DMS53 treated with DMSO at 0.1 percent for 48 hours (cell line): ENCODE measurements at regions not wholly inside any gene's neighbourhood (a gene's known extent, or its start where the extent isn't known, plus 50 kb on each side); places are given as distances from the start of the nearest gene placed in this dataset.

Experiments used
- DNase-seq: peaks from one replicate; lab custom pipeline; 2025; ENCODE audit not compliant: unreplicated experiment; lab: John Stamatoyannopoulos, UW

DNA sequence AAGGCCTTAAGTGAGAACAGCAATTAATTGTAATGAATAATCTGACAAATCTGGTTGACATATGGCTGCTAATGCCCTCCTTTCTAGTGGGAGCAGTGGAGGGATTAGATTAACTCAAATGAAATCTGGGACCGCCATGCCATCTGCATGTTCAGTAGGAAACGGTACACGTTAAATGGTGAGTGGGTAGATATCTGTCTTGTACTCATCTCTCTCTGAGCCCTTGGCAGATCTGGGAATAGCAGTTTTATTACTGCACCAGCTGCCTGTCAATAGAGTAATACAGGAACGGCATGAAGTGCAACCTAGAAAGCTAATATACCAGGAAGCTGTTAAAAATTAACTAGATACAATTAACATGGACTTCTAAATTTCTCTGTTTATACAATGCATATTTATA lies 258.8 kb downstream of the GPD2 start:
- DNase-seq: peak; percentile 21

DNA sequence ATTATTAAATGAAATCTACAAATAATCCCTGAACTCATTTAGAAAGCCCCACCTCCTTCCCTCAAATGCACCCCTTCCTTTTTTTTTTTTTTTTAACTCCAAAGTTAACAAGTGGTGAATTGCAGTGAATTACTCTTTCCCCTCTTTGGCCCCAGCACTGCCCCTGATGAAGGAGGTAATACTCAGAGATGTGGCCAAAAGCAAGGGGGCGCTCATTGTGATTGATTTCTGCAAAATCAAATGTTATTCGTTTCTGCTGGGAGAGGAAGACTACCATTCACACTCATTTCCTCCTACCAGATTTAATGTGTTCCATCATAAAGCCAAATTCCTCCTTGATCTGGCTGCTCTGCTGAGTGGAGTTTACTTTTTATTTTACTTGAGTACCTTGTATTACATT lies 259.4 kb downstream of the GPD2 start:
- DNase-seq: no peak

- DNase-seq: no peak
These were observed 261.7 kb downstream of the GPD2 start for GRCh38 chr2:156697906-156698305.

- DNase-seq: no peak
These were observed 264.5 kb downstream of the GPD2 start for GRCh38 chr2:156700681-156701080.

- no peak for DNase-seq
These were observed 266.4 kb downstream of the GPD2 start for GRCh38 chr2:156702541-156702940.

- no peak for DNase-seq
These were observed 267.5 kb downstream of the GPD2 start for GRCh38 chr2:156703642-156704041.

GRCh38 chr2:156704132-156704531 lies 268.0 kb downstream of the GPD2 start:
- no peak for DNase-seq

GRCh38 chr2:156704617-156705016 lies 268.4 kb downstream of the GPD2 start:
- DNase-seq: no peak

DNA sequence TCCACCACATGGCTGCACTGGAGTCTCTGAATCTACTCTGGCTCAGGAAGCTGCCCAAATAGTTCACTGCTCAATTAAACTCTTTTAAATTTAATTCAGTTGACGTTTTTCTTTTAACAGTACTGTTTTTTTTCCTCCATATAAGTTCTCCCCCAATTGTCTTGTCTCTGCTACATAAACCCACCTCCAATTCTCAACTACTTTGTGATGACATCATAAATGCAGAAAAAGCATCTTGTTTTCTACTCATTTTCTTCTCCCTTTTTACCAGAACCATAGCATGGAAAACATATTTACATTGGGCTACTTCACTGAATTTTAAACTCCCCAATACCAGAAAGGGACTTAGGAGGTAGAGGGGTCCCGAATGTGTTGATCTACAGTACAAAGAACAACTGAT lies 270.4 kb downstream of the GPD2 start:
- no peak for DNase-seq

GRCh38 chr2:156708051-156708450 lies 271.9 kb downstream of the GPD2 start:
- no peak for DNase-seq

DNA sequence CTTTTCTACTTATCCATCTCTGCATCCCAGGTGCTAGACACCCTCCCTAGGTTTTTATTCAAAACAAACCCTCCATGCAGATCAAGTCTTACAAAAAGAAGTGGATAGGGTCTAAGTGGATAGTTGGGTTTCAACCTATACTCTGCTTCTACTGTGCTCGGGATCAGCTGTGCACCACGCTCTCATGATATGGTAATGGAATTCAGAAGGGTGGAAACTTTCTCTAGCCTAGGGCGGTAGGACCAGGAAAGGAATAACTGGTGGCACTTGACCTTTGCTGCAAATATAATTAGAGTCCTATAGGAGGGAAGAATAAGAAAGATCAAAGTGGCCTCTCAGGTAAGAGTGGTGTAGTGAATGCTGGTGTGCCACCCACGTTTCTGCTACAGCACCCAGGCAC lies 272.9 kb downstream of the GPD2 start:
- no peak for DNase-seq

DNA sequence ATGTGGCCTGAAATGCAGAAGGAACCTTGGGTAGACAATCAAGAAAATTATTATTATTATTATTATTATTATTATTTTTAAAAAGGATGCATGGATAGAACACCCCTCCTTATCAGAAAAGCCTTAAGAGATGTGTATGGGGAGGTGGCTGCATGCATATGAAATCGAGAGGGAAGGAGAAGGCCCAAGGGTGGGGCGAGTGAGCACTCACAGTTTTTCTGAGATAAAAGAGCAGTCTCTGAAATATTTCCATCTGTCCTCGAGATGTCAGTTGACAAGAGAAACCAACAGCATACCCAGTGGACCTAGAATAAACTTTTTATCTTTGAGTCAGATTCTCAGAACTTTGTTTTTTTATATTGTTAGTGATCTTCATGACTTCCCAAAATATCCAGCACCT lies 282.9 kb downstream of the GPD2 start:
- DNase-seq: no peak

DNA sequence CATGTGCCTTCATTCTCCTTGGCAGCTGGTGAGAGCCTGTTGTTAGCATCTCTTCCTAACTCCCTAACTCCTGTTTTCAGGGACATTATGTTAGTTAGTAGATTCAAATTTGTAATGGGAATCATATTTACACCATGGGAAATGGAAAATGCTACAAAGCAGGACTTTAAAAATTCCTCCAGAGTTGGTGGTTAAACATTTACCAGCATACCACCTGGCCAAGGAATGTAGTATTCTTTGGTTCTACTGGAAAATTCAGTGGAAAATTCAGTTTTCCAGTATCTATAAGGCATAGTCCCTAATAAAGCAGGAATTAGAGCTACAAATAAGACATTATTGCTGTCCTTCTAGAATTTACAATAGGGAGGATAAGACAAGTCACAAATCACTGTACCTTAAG lies 291.7 kb downstream of the GPD2 start:
- no peak for DNase-seq

DNA sequence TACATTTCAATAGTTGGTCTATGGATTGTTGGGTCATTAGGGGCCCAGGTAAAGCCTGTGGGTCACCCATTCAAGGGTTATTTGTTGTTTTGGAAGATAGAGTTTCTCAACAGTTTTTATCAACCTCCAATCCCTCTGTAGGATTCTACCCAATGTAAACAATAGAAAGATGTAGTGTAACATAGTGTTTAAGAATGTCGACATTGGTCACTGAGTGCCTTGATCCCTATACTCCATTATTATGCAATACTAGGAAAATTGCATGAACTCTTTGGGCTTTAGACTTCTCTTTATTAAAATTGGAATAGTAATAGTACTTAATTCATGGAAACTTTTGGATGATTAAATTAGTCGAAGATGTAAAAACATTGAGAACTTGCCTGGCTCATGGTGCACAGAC lies 292.1 kb downstream of the GPD2 start:
- no peak for DNase-seq

DNA sequence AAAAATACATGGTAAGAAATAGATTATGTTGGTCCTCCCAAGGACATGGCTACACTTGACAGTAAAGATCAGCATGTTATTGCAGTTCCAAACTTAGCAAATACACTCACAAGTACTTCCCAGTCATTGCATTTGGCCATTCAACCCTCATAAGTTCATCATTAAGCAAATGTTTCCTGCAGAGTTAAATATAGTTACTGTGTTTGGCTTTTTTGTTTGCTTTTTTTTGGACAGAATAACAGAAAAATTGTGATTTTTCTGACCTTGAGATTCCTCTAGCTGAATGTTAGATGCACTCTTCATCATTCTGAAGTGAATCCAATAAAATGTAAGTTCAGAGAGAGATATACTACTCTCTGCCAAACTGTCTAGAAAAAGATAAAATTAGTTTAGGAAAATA lies 295.3 kb downstream of the GPD2 start:
- no peak for DNase-seq

GRCh38 chr2:156736950-156737349 lies 300.8 kb downstream of the GPD2 start:
- DNase-seq: no peak

DNA sequence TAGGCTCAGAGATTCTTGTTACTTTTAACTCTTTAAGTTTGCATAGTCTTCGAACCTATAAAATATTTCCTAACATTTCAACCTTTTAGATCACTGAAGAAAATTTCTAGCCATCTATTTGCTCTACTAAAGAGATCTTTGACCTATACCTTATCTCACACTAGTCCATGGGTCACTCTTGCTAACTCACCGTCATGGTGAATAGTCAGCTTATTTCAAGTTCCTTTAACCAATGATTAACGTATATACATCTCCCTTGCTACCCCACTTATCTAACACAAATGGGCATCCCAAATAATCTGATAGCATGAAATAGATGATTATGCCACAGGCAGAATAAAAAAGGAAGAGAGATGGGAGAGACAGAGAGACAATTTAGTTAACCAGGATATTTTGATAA lies 303.1 kb downstream of the GPD2 start:
- DNase-seq: no peak

DNA sequence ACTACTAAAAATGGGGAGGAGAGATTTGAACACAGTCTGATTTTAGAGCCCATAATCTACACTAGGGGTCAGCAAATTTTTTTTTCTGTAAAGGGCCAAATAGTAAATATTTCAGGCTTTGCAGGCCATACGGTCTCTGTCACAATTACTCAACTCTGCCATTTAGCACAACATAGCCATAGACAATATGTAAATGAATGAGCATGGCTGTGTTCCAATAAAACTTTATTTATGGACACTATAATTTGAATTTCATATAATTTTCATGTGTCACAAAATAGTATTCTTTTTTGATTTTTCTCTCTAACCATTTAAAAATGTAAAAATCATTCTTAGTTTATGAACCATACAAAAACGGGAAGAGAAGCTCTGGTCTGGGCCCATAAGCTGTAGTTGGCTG lies 309.4 kb downstream of the GPD2 start:
- no peak for DNase-seq

DNA sequence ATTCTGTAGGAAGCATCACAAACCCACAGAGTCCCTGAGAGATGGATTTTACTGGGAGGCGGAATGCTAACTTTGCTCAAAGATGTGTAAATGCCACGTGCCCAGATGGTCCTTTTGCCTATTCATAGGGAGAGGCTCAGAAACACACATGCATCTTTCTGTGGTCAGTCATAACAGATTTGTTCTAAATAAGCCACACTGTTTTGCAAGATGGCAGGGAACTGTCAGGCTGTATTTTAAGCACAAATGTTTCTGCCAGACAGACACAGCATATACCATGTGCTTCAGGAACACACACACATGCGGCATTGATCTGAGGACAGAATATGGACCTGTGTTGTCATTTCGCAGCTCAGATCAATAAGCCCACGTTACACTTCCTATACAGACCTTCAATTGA lies 312.0 kb downstream of the GPD2 start:
- no peak for DNase-seq

GRCh38 chr2:156752042-156752441 lies 315.9 kb downstream of the GPD2 start:
- no peak for DNase-seq

- no peak for DNase-seq
These were observed 317.6 kb downstream of the GPD2 start for GRCh38 chr2:156753766-156754165.

- DNase-seq: no peak
These were observed 320.3 kb downstream of the GPD2 start for GRCh38 chr2:156756516-156756915.

DNA sequence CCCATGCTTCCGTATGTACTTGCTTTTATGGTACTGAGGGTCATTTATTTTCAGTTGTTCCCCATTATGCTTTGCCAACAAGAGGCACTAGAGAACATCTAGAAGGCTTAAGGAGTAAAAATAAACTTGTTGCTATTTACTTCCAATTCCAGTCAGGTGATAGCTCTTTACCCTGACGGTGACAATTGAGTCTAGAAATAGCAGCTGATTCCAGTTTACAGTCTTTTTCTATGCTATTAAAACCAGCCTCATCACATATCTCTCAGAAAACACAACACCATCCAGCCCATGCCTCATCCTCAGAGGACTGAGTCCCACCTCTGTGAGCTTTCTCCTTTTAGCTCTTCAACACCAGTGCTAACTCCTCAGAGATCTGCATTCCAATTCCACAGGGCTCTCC lies 327.0 kb downstream of the GPD2 start:
- DNase-seq: no peak

DNA sequence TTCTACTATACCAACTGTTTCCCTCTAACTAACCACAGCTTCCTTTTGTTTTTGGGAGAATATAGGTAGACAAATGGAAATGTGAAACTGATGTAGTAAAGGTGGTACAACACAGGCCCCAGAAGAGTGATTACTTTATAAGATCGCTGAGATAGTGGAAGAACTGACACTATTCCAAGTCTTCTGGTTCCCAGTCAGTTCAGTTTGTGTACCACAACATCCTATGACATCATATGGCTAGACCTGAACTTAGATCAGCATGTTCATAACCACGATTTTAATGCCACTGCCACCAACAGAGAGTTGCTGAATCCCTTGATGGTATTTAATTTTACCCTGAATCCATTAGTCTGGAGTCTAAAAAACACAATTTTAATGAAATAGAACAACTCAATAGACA lies 328.9 kb downstream of the GPD2 start:
- DNase-seq: no peak
